ENCODE measurements at regions not wholly inside any gene's neighbourhood (a gene's known extent, or its start where the extent isn't known, plus 50 kb on each side); places are given as distances from the start of the nearest gene placed in this dataset.

GRCh38 chr12:131571827-131572226 is 139.1 kb upstream of the SFSWAP start:
- TF ChIP-seq CTCF (IDR thresholded peaks at IDR 0.05) (no peak), POLR2A (IDR thresholded peaks at IDR 0.05) (no peak)

Measured in uterus (tissue), 2 donors.